ENCODE measurements at regions not wholly inside any gene's neighbourhood (a gene's known extent, or its start where the extent isn't known, plus 50 kb on each side); places are given as distances from the start of the nearest gene placed in this dataset.

- Histone ChIP-seq H3K27ac (replicated peaks in 1 of 4) (no peak overlapping the region), H3K36me3 (no peaks in the 10 kb centered on the region), H3K27me3 (no peaks in the 10 kb centered on the region), H3K9me3 (no peaks in the 10 kb centered on the region), H3K4me1 (no peaks in the 10 kb centered on the region), H3K4me3 (no peak overlapping the region)
- WGBS = 79% methylated on average over 4 of the region's 4 CpGs
- TF ChIP-seq POLR2AphosphoS5 (IDR thresholded peaks at IDR 0.05) (no peak), CTCF (IDR thresholded peaks at IDR 0.05) (no peak), EP300 (IDR thresholded peaks at IDR 0.05) (no peak), POLR2A (IDR thresholded peaks at IDR 0.05; ENCODE audit: low read depth) (no peak)
- intact Hi-C loops (cut with DNase I) = no loop called here
- no peak for DNase-seq (ENCODE audit: extremely low spot score)
These were observed 1131.5 kb downstream of the SI start for GRCh38 chr3:163946785-163947184.

GRCh38 chr3:163943664-163944063 is 1134.6 kb downstream of the SI start:
- intact Hi-C loops (cut with DNase I) = no loop called here
- Histone ChIP-seq H3K4me1 (no peaks in the 10 kb centered on the region), H3K27ac (replicated peaks in 1 of 4) (no peak overlapping the region), H3K27me3 (no peaks in the 10 kb centered on the region), H3K4me3 (no peak overlapping the region), H3K9me3 (no peaks in the 10 kb centered on the region), H3K36me3 (no peaks in the 10 kb centered on the region)
- no peak for DNase-seq (ENCODE audit: extremely low spot score)
- TF ChIP-seq EP300 (IDR thresholded peaks at IDR 0.05) (no peak), POLR2A (IDR thresholded peaks at IDR 0.05; ENCODE audit: low read depth) (no peak), CTCF (IDR thresholded peaks at IDR 0.05) (no peak), POLR2AphosphoS5 (IDR thresholded peaks at IDR 0.05) (no peak)
- 95% methylated on average over 1 of the region's 1 CpG for WGBS

GRCh38 chr3:163939926-163940325 is 1138.4 kb downstream of the SI start:
- no peaks in the 10 kb centered on the region for H3K4me1 ChIP-seq
- no peak for TF ChIP-seq EP300 (IDR thresholded peaks at IDR 0.05)
- TF ChIP-seq POLR2AphosphoS5 (IDR thresholded peaks at IDR 0.05) = no peak
- DNase-seq (ENCODE audit: extremely low spot score) = no peak
- H3K27me3 ChIP-seq = no peaks in the 10 kb centered on the region
- H3K9me3 ChIP-seq = no peaks in the 10 kb centered on the region
- no peak overlapping the region for H3K27ac ChIP-seq (replicated peaks in 1 of 4)
- no peaks in the 10 kb centered on the region for H3K36me3 ChIP-seq
- WGBS = 76% methylated on average over 3 of the region's 3 CpGs
- intact Hi-C loops (cut with DNase I) = no loop called here
- no peak overlapping the region for H3K4me3 ChIP-seq

- WGBS = 35% methylated on average over 1 of the region's 1 CpG
- no peak for TF ChIP-seq CTCF (IDR thresholded peaks at IDR 0.05)
- no peak for TF ChIP-seq POLR2A (IDR thresholded peaks at IDR 0.05; ENCODE audit: low read depth)
- TF ChIP-seq POLR2AphosphoS5 (IDR thresholded peaks at IDR 0.05) = no peak
- TF ChIP-seq EP300 (IDR thresholded peaks at IDR 0.05) = no peak
- no peaks in the 10 kb centered on the region for H3K4me1 ChIP-seq
- no peak for DNase-seq (ENCODE audit: extremely low spot score)
- H3K36me3 ChIP-seq = no peaks in the 10 kb centered on the region
- H3K4me3 ChIP-seq = no peak overlapping the region
- no peak overlapping the region for H3K27ac ChIP-seq (replicated peaks in 1 of 4)
- no peaks in the 10 kb centered on the region for H3K9me3 ChIP-seq
- intact Hi-C loops (cut with DNase I) = no loop called here
- H3K27me3 ChIP-seq = no peaks in the 10 kb centered on the region
These were observed 1141.8 kb downstream of the SI start for GRCh38 chr3:163936543-163936942.

- H3K36me3 ChIP-seq = no peaks in the 10 kb centered on the region
- intact Hi-C loops (cut with DNase I) = no loop called here
- no peaks in the 10 kb centered on the region for H3K4me1 ChIP-seq
- DNase-seq (ENCODE audit: extremely low spot score) = no peak
- TF ChIP-seq POLR2A (IDR thresholded peaks at IDR 0.05; ENCODE audit: low read depth) (no peak), CTCF (IDR thresholded peaks at IDR 0.05) (no peak), POLR2AphosphoS5 (IDR thresholded peaks at IDR 0.05) (no peak), EP300 (IDR thresholded peaks at IDR 0.05) (no peak)
- no peaks in the 10 kb centered on the region for H3K27me3 ChIP-seq
- H3K4me3 ChIP-seq = no peak overlapping the region
- no peak overlapping the region for H3K27ac ChIP-seq (replicated peaks in 1 of 4)
- no peaks in the 10 kb centered on the region for H3K9me3 ChIP-seq
- 68% methylated on average over 3 of the region's 3 CpGs for WGBS
These were observed 1142.9 kb downstream of the SI start for GRCh38 chr3:163935411-163935810.
